Cardiac muscle cell (in vitro differentiated cells and primary cell): ENCODE measurements at regions not wholly inside any gene's neighbourhood (a gene's known extent, or its start where the extent isn't known, plus 50 kb on each side); places are given as distances from the start of the nearest gene placed in this dataset.

Experiments
- DNase-seq, 2 donors: peaks; one replicate each; pipeline versions ENCODE4 v3.0.0 to v3.0.0-alpha.2; 2010 to 2017; ENCODE audit warnings: low read depth in 1 of 2, low spot score in 1 of 2
- H3K27ac ChIP-seq: fragments of 200-600 bp; sonication (generic); 2 replicates; pipeline ENCODE4 v1.5.1; 2016
- H3K27me3 ChIP-seq: fragments of 200-600 bp; sonication (generic); 2 replicates; pipeline ENCODE4 v1.6.0; 2016; ENCODE audit warnings: control low read depth
- H3K36me3 ChIP-seq: fragments of 200-600 bp; sonication (generic); 2 replicates; pipeline ENCODE4 v1.5.1; 2016; ENCODE audit warnings: control low read depth
- H3K4me1 ChIP-seq: fragments of 200-600 bp; sonication (generic); 2 replicates; pipeline ENCODE4 v1.8.1; 2017; ENCODE audit warnings: low read depth, mild to moderate bottlenecking, mixed run types
- H3K4me3 ChIP-seq: fragments of 200-600 bp; sonication (generic); 2 replicates; pipeline ENCODE4 v1.5.1; 2016; ENCODE audit warnings: mild to moderate bottlenecking
- H3K9me3 ChIP-seq: fragments of 200-600 bp; sonication (generic); 2 replicates; pipeline ENCODE4 v1.5.1; 2017; ENCODE audit warnings: low read depth, mild to moderate bottlenecking, control low read depth
- TF ChIP-seq, protein P1 (sequence below): IDR thresholded peaks from 2 replicates; pipeline ENCODE4 v1.5.1; 2012; ENCODE audit warnings: low read depth, mild to moderate bottlenecking, low read length

- H3K36me3 ChIP-seq = no peaks in the 10 kb centered on the region
- no peaks in the 10 kb centered on the region for H3K9me3 ChIP-seq
- DNase-seq = peak in 1 of 2 donors; percentile 83
- no peak overlapping the region for H3K27ac ChIP-seq
- H3K4me1 ChIP-seq = peaks cover 8% of the 10 kb centered on the region
- H3K4me3 ChIP-seq = no peak overlapping the region
- TF ChIP-seq, protein P1, sequence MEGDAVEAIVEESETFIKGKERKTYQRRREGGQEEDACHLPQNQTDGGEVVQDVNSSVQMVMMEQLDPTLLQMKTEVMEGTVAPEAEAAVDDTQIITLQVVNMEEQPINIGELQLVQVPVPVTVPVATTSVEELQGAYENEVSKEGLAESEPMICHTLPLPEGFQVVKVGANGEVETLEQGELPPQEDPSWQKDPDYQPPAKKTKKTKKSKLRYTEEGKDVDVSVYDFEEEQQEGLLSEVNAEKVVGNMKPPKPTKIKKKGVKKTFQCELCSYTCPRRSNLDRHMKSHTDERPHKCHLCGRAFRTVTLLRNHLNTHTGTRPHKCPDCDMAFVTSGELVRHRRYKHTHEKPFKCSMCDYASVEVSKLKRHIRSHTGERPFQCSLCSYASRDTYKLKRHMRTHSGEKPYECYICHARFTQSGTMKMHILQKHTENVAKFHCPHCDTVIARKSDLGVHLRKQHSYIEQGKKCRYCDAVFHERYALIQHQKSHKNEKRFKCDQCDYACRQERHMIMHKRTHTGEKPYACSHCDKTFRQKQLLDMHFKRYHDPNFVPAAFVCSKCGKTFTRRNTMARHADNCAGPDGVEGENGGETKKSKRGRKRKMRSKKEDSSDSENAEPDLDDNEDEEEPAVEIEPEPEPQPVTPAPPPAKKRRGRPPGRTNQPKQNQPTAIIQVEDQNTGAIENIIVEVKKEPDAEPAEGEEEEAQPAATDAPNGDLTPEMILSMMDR = no peak
- H3K27me3 ChIP-seq = no peaks in the 10 kb centered on the region
Measured at GRCh38 chr9:88197016-88197415, 58.7 kb upstream of the SPATA31C2 start.

- Histone ChIP-seq H3K27me3 (no peaks in the 10 kb centered on the region), H3K27ac (no peak overlapping the region), H3K4me3 (no peak overlapping the region), H3K9me3 (no peaks in the 10 kb centered on the region), H3K36me3 (no peaks in the 10 kb centered on the region), H3K4me1 (peaks cover 8% of the 10 kb centered on the region)
- TF ChIP-seq, protein P1 = no peak
- no peak for DNase-seq
Measured at GRCh38 chr9:88196142-88196790, 58.0 kb upstream of the SPATA31C2 start.

GRCh38 chr9:88193766-88194165 is 55.5 kb upstream of the SPATA31C2 start:
- TF ChIP-seq, protein P1 = no peak
- Histone ChIP-seq H3K4me1 (peaks cover 8% of the 10 kb centered on the region), H3K36me3 (no peaks in the 10 kb centered on the region), H3K27me3 (no peaks in the 10 kb centered on the region), H3K9me3 (no peaks in the 10 kb centered on the region), H3K27ac (no peak overlapping the region), H3K4me3 (no peak overlapping the region)
- no peak for DNase-seq

DNA sequence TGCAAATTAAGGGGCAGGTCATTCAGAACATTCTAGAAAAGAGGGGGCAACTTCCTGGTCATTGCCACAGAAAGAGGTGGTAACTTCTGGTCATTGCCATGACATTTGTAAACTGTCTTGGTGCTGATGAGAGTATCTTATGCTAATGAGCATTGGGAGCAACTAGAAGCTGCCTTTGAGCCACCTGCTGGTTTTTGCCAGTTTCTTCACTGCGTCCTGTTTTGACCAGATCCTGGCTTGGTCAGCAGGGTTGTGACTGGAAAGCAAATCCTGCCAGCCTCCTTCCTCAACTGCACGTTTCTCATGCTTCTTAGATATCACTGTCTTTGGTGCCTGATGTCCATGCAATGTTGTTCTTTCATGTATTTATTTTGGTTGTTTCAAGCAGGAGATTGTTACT is 53.2 kb upstream of the SPATA31C2 start:
- H3K36me3 ChIP-seq = no peaks in the 10 kb centered on the region
- no peak for DNase-seq
- H3K27ac ChIP-seq = no peak overlapping the region
- H3K4me1 ChIP-seq = peaks cover 8% of the 10 kb centered on the region
- no peaks in the 10 kb centered on the region for H3K9me3 ChIP-seq
- TF ChIP-seq, protein P1 = no peak
- H3K4me3 ChIP-seq = no peak overlapping the region
- no peaks in the 10 kb centered on the region for H3K27me3 ChIP-seq

- no peak for DNase-seq
- Histone ChIP-seq H3K4me1 (peaks cover 8% of the 10 kb centered on the region), H3K27me3 (no peaks in the 10 kb centered on the region), H3K9me3 (no peaks in the 10 kb centered on the region), H3K27ac (no peak overlapping the region), H3K36me3 (no peaks in the 10 kb centered on the region), H3K4me3 (no peak overlapping the region)
- TF ChIP-seq, protein P1 = no peak
Measured at GRCh38 chr9:88189371-88189770, 51.1 kb upstream of the SPATA31C2 start.
